ENCODE measurements at regions not wholly inside any gene's neighbourhood (a gene's known extent, or its start where the extent isn't known, plus 50 kb on each side); places are given as distances from the start of the nearest gene placed in this dataset.
A peak's percentile ranks its signal among the peaks of the same experiment; 100 is the strongest.

GRCh38 chr2:65922794-65923193, 490.4 kb upstream of the SPRED2 start:
- Histone ChIP-seq H3K4me3 (replicated peaks in 1 of 3) (no peak overlapping the region), H3K36me3 (no peaks in the 10 kb centered on the region), H3K9me3 (no peaks in the 10 kb centered on the region), H3K27ac (no peak overlapping the region), H3K4me1 (no peaks in the 10 kb centered on the region), H3K27me3 (no peaks in the 10 kb centered on the region)
- 52 to 64% methylated on average over 4 of the region's 4 CpGs for WGBS, 2 donors
- intact Hi-C loops (cut with DNase I) = no loop called here
- peak in 1 of 2 donors; percentile 1 for DNase-seq
- TF ChIP-seq CTCF (IDR thresholded peaks at IDR 0.05) (no peak), POLR2A (IDR thresholded peaks at IDR 0.05) (no peak)

GRCh38 chr2:65922030-65922429, 489.6 kb upstream of the SPRED2 start:
- intact Hi-C loops (cut with DNase I) = no loop called here
- Histone ChIP-seq H3K36me3 (no peaks in the 10 kb centered on the region), H3K27me3 (no peaks in the 10 kb centered on the region), H3K9me3 (no peaks in the 10 kb centered on the region), H3K4me1 (no peaks in the 10 kb centered on the region), H3K4me3 (replicated peaks in 1 of 3) (no peak overlapping the region), H3K27ac (no peak overlapping the region)
- WGBS, 2 donors = 74 to 83% methylated on average over 4 of the region's 4 CpGs
- TF ChIP-seq POLR2A (IDR thresholded peaks at IDR 0.05) = no peak
- TF ChIP-seq CTCF (IDR thresholded peaks at IDR 0.05) = no peak
- no peak for DNase-seq

GRCh38 chr2:65921116-65921515, 488.7 kb upstream of the SPRED2 start:
- intact Hi-C loops (cut with DNase I) = no loop called here
- Histone ChIP-seq H3K36me3 (no peaks in the 10 kb centered on the region), H3K4me1 (no peaks in the 10 kb centered on the region), H3K4me3 (replicated peaks in 1 of 3) (no peak overlapping the region), H3K27ac (no peak overlapping the region), H3K27me3 (no peaks in the 10 kb centered on the region), H3K9me3 (no peaks in the 10 kb centered on the region)
- DNase-seq = no peak
- TF ChIP-seq CTCF (IDR thresholded peaks at IDR 0.05) (no peak), POLR2A (IDR thresholded peaks at IDR 0.05) (no peak)

- H3K27me3 ChIP-seq = no peaks in the 10 kb centered on the region
- no peaks in the 10 kb centered on the region for H3K36me3 ChIP-seq
- TF ChIP-seq CTCF (IDR thresholded peaks at IDR 0.05) (no peak), POLR2A (IDR thresholded peaks at IDR 0.05) (no peak)
- H3K27ac ChIP-seq = no peak overlapping the region
- no peak for DNase-seq
- no peak overlapping the region for H3K4me3 ChIP-seq (replicated peaks in 1 of 3)
- intact Hi-C loops (cut with DNase I) = no loop called here
- no peaks in the 10 kb centered on the region for H3K4me1 ChIP-seq
- H3K9me3 ChIP-seq = no peaks in the 10 kb centered on the region
- WGBS, 2 donors = 90 to 91% methylated on average over 6 of the region's 6 CpGs
Observed at GRCh38 chr2:65920659-65921058, 488.3 kb upstream of the SPRED2 start.

GRCh38 chr2:65919550-65920188, 487.3 kb upstream of the SPRED2 start:
- Histone ChIP-seq H3K4me1 (no peaks in the 10 kb centered on the region), H3K27ac (no peak overlapping the region), H3K36me3 (no peaks in the 10 kb centered on the region), H3K27me3 (no peaks in the 10 kb centered on the region), H3K4me3 (replicated peaks in 1 of 3) (no peak overlapping the region), H3K9me3 (no peaks in the 10 kb centered on the region)
- 72 to 73% methylated on average over 7 of the region's 7 CpGs for WGBS, 2 donors
- TF ChIP-seq POLR2A (IDR thresholded peaks at IDR 0.05) = no peak
- no peak for TF ChIP-seq CTCF (IDR thresholded peaks at IDR 0.05)
- no peak for DNase-seq
- intact Hi-C loops (cut with DNase I) = no loop called here
